ENCODE measurements at regions not wholly inside any gene's neighbourhood (a gene's known extent, or its start where the extent isn't known, plus 50 kb on each side); places are given as distances from the start of the nearest gene placed in this dataset.
"Not testable (repeated sequence)": the region's sequence is repeated elsewhere in the genome, so short reads cannot be mapped to it uniquely, and the experiment has no call there.

- not testable (repeated sequence) for TF ChIP-seq POLR2A (IDR thresholded peaks at IDR 0.05); CTCF (IDR thresholded peaks at IDR 0.05 in 8 of 11, conservative IDR thresholded peaks at IDR 0.05 in 3 of 11)
Observed at GRCh38 chr14:65847931-65848330, 435.4 kb downstream of the FUT8 start.
